ENCODE measurements at regions not wholly inside any gene's neighbourhood (a gene's known extent, or its start where the extent isn't known, plus 50 kb on each side); places are given as distances from the start of the nearest gene placed in this dataset.

DNA sequence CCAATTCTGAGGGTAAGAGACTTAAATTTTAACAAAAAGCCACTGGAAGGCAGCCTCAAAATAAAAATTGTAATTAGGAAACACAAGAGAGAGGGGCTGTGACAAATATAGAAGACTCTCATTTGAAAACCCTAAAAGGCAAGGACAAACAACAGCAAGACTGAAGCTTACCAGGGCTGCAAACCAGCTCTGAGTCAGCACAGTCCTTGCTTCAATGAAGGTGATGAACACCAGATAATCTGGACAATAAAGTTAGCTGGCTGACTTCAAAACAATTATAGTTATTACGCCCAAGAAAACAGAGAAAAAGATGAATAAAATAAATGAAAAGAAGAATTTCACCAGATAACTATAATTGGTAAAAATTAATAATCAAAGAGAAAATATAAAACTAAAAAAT is 149.3 kb upstream of the NSMCE3 start:
- no peak for DNase-seq

DNA sequence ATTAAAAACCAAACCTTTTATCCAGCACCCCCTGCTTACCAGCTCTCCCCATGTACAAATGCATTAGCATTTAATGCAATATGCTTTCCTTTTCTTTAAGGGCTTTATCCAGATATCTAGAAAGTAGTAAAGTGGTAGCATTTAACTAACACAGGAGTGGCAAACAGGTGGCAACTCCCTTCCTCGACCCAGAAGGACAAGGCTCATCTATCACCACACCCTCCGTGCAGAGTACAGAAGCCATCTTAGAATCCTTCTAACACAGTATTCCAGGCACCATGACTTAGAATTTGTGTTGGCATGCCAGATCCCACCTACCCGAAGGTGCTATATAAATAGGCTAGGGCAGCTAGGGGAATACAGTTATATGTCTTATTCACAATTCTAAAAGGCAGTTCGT is 148.6 kb upstream of the NSMCE3 start:
- no peak for DNase-seq

DNA sequence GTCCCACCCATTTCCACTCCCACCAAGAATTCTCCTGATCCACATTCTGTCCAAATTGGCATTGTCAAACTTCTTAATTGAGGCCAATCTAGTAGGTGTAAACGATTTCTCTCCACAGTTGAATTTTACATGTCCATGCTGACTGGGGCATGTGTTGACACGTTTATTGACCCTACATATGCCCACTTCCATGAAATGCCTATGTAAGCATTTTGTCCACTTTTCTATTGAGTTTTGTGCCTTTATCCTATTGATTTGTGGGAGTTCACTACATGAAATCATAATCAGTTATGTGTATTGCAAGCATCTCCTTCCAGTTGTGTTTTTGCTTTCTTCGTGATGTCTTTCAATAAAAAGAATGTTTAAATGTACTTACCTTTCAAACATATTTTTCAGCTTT is 141.7 kb upstream of the NSMCE3 start:
- no peak for DNase-seq

DNA sequence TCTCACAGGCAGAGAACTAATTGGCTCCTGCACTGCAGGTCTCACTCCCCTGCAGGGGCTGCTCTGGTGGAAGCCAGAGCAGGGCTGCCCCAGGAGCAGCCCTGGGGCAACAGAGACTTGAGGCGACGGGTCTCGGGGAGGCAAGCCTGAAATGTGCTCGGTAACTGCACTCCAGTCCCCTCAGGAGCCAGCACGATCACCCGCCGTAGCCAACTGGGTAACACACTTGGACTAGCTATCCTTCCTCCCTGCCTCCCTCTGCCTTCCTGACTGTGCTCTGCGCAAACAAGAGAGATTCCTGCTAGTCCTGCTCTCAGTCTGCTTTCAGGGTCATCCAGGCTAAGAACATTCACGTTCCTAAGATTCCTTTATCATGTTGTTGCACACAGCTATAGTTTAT is 140.7 kb upstream of the NSMCE3 start:
- DNase-seq, result no peak

DNA sequence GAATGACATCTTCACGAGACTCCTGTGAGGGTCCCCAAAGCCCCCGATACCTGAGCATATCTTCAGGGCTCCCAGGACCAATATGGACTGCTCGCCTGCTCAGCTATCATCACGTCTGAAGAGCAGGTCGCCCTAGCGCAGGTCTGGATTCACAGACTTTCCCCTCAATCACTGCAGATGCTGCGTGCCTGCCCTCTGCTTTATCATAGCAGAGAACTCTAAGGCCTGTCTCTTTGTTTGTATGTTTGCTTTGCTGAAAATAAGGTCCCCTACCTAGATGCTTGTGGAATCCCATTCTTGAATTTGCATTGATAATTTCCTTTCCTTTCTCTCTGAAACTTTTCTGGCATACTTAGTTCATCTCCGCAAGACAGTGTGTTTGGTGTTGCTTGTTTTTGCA is 140.3 kb upstream of the NSMCE3 start:
- DNase-seq, result no peak

DNA sequence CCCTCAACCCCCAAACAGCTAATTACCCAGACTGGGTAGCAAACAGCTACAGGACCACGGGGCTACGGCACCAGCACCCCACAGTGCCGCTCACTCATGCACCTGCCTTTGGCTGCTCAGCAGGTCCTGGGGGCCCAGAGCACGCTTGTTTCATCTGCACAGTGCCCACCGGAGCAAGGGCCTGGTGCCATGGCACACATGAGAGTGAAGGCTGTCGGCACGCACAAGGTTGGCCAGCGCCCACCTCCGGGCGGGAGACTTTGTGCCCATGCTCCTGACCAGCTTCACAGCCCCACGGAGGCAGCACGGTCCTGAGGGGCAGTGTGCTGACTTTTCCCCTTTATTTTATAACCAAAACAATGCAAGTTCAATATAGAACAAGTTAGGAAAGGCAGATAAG is 135.9 kb upstream of the NSMCE3 start:
- DNase-seq, result no peak

DNA sequence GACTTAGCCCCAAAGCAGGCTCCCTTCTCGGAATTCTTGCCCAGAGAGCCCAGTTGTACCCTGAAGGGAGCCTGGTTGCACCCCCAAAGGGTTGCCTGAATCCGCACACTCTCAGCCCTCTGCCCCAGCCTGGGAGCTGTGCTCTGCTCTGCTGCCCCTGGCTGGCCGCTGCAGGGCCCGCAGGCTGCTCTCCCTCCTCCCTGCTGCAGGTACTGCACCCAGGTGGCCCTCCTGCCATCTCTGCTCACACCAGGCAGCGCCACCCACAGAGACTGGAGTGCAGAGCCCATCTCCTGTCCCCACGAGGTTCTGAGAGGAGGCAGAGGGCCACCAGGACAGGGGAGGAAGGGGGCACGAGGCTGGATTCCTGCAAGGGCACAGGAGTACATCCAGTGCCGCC is 134.2 kb upstream of the NSMCE3 start:
- no peak for DNase-seq

DNA sequence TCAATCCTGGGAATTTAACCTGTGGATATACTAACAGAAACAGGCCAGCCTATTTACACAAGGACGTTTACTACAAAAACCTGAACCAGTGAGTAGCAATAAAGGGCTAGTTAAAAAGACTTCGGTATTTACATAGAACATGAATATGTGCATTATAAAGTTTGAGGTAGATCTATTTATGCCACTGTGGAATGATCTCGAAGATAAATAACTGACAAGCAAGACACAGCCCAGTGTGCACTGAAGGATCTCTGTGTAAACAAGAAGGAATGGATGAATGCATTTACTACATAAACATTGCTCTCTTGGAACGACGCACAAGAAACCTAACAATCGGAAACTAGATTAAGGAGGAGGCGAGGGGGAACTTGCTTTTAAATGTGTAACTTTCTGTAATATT is 132.0 kb upstream of the NSMCE3 start:
- no peak for DNase-seq

DNA sequence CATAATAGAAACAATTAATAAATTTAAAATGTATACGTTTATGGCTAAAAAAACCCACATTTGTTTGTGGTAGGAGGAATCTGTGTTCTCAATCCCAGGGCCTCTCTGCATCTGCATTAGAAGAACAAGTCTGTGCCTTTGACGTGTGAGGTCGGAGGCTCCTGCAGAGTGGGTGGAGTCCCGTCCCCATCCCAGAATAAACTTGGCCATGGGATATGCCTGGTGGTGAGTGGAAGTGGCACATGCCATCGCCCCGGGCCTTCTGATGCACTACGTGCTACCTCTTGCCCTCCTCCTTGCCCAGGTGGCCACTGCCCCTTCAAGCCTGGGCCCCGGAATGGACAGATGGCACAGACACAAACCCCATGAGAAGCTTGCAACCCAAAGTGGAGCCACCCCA is 131.1 kb upstream of the NSMCE3 start:
- no peak for DNase-seq

DNA sequence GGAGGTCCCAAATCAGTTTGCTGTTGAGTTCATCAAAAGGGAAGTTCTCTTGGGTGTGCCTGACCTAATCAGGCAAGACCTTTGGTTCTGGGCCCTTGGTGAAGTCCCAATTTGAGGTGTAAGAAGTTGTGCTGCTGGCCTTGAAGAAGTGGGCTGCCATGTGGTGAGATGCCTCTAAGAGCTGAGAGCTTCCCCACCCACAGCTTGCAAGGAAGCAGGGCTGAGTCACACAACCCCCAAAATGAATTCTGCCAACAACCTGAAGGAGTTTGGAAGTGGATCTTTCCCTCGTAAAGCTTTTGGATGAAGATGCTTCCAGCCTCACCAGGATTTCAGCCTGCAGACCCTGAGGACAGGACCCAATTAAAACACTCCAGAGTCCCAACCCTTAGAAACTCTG is 129.3 kb upstream of the NSMCE3 start:
- no peak for DNase-seq

DNA sequence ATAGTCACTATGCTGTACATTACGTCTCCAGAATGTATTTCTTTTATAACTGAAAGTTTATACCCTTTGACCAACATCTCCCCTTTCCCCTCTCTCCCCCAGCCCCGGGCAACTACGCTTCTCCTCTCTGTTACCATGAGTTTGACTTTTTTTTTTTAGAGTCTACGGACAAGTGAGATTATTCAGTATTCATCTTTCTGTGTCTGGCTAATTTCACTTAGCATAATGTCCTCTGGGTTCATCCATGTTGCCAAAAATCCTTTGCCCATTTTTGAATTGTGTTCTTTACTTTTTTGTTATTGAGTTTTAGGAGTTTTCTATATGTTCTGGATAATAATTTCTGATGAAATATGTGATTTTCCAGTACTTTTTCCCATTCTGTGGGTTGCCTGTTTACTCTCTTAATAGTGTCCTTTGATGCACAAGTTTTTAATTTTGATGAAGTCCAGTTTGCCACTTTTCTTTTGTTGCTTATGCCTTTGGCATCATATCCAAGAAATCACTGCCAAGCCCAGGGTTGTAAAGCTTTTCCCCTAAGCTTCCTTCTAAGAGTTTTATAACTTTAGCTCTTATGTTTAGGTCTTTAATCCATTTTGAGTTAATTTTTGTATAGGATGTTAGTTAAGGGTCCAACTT is 126.7 kb upstream of the NSMCE3 start:
- DNase-seq, result no peak

DNA sequence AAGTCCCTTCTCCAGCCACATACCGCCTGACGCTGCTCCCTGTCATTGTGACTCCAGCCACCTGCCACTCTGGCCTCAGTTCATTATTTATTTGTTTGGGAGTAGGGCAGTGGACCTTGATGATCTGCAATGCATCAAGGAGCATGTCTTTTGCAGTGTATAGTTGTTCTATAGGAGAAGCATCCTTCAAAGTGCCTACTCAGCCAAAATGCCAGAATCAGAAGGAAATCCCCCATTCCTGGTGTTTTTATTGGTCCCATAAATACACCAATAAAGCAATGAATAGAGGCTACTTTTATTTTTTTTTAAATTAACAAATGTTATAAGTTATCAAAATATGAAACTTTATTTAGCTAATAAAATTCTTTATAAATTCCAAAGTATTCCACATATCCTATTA is 123.8 kb upstream of the NSMCE3 start:
- no peak for DNase-seq

DNA sequence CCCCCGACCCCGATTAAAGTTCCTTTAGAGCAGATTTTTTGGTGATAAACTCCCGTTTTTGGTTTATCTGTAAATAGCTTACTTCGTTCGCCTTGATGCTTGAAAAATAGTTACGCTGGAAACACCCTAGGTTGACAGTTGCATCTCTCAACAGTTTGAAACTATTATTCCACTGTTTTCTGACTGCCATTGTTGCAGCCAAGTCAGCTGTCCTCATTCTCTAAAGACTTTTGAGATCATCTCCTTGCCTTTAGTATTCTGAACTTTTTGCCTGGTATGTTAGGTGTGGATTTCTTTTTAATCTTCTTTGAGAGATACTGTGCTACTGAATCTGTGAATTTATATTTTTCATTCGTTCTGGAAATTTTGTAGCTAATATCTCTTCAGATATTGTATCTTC is 122.7 kb upstream of the NSMCE3 start:
- no peak for DNase-seq

DNA sequence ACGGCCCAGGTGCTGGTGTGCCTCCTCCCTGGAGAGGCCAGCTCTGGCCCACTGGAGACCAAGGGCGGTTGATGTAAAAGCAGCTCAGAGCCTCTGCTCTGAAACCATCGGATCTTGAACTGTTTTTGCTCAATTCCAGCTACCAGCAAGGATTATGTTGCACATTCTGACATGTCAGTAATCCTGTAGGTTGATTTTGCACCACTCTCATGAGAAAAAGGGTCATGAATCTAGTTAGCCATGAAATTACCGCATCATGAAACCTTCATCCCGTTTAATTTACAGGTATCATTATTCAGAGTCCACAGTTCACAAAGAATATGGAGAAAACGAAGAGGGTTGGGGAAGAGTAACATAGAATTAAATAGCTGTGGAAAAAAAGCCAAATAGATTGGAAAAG is 120.4 kb upstream of the NSMCE3 start:
- no peak for DNase-seq

DNA sequence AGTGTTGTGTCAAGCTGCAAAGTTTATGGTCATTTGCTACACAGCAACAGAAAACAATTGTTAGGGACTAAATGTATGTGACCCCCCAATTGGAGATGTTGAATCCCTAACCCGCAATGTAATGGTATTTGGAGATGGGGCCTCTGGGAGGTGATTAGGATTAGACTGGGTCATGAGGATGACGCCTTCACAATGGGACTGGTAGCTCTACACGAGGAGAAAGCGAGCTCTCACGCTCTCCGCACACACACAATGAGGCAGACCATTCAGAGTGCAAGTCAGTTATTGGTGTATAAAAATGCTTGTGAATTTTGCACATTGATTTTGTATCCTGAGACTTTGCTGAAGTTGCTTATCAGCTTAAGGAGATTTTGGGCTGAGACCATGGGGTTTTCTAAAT is 116.9 kb upstream of the NSMCE3 start:
- no peak for DNase-seq

DNA sequence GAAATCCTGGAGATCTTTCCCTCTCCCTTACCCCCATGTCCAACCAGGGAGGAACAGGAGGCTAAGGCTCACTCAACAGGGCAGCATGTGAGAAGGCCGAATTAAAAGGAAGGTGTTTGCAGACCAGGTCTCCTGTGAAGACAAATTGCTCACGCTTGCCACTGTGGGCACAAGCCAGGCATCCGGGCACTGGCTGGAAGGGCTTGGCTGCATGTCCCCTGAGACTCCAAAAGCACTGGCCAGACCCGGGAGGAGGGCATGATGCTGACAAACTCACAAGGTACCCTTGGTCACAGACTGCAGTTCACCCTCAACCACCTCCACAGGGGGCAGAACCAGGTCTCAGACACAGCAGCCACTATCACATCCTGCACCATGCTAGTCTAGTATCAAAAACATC is 113.7 kb upstream of the NSMCE3 start:
- no peak for DNase-seq

DNA sequence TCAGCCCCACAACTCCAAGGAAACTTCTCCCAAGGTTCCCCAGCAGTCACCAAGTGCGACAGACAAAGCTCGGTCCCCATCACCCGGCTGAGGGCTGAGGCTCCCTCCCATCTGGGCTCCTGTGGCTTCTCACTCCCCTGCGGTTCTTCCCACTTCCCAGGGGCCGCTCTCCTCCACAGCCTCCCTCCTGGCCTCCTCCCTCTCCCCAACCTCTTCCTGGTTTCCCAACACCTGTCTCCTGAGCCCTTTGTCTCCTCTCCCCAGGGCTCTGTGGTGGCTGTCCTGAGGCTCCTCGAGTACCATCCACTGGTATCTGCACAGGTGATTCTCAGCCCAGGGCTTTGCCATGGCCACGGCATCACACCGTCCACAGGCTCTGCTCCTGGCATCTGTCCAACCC is 113.2 kb upstream of the NSMCE3 start:
- no peak for DNase-seq

DNA sequence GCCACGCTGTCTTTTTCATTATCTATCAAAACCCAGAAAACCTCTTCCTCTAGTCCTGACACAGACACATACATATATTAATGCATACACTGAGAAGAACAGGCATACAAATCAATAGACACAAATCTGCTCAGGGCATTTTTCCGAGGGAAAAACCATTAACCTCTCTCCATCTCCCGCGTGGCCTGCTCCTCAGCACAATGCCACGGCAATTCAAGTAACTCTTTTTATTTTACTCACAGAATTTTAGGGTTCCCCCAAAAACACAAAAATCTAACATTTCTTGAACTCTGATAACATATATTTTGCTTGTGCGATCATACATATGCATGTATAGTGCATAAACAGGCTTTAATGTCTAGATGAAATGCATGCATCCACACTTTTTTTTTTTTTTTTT is 110.8 kb upstream of the NSMCE3 start:
- no peak for DNase-seq

DNA sequence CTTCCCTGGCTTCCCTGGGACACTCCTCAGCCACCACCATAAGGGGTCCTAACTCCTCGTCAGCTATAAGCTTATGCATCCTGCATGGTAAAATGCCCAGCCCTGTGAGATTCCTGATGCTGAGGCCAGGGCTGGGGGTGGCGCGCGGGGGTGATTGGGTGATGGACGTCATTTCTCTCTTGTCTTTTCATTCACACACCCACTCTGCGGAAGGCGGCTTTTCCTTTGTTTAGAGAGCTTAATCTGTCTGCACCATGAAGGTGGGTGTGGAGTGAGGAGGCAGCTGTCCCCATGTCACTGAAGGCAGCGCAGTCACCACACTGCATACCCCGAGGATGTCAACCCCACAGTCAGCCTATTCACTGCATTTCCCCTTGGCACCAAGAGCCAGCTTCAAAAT is 110.0 kb upstream of the NSMCE3 start:
- no peak for DNase-seq

DNA sequence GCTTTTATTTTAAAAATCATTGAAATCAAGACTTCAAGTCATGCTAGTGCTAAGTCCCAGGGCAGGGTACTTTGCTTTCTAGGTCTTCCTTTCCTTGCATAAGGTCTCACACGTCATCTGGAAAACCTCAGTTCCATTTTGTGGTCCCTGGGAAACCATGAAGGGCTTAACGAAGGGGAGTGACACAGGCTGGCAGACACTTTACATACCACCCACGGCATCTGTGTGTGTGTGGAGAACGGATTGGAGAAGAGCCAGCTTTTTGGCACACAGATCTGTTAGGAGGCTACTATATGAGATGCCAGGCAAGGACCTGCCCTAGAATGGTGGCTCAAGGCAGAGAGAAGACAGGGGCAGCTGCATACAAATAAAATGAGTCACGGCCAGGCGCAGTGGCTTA is 107.5 kb upstream of the NSMCE3 start:
- no peak for DNase-seq

DNA sequence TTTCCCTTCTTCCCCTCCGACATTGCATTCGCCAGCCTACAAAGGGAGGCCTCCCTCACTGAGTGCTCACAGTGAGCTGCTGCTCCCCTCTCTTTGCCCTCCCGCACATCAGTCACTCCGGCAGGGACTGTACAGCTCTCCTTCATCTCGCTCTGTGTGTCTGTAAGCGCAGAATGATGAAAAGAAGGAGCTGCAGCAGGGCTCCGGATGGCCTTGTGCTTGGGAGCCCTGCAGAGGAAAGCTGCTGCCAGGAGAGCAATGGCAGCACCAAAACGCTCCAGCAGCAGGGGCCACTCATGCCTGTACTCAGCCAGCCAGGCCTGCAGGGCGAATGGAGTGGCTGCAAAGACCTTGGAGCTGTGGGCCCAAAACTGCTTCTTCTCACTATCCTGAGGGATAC is 107.0 kb upstream of the NSMCE3 start:
- no peak for DNase-seq

DNA sequence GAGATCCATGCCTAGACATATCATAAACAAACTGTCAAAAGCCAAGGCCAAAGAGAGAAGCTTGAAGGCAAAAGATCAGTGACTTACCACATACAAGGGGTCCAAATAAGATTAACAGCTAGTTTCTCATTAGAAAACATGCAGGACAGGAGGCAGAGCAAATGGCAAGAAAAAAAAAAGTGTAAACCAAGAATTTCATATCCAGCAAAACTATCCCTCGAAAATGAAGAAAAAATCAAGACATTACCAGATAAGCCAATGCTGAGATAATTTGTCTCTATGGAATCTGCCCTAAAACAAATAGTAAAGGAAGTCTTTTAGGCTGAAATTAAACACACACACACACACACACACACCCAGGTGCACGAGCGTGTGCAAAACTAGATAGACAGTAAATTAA is 99.6 kb upstream of the NSMCE3 start:
- DNase-seq, result no peak

DNA sequence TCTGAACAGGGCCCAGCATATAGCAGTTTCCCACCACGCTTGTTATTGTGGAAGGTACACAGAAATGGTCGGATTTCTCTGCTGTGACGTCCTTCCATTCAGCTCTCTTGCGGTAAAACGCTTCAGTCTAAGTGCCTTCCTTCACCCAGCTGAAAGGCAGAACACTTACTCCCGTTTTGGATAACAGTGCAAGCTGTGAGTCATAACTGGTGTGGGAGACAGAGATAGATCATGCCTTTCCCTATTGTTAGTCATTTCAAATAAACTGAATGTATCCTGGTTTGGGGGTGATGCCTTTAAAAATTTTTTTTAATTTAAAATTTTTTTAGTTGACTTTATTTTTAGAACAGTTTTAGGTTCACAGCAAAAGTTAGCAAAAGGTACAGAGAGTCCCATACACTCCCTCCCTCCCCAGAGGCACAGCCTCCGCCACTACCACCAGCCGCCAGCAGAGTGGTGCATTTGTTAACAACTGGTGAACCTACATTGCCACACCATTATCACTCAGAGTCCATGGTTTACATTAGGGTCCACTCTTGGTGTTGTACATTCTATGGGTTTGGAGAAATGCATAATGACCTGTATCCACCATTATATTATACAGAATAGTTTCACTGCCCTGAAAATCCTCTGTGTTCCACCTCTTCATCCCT is 94.9 kb upstream of the NSMCE3 start:
- no peak for DNase-seq

DNA sequence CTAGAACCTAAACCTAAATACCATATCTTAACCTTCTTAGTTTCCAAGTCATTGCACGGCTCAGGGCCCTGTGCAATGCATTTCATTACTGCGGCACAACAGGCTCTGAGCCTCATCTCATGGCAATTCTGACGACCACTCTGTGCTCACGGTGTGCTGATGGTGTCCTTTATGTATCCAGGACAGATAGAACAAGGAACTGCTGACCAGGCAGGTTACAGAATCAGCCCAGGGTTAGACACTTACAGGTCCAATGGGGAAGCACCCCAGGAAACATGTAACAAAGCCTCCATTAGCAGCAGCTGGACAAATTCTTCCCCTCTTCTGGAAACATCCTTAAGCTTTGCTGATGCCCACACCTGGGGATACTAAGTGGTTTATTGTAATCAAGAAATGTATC is 91.9 kb upstream of the NSMCE3 start:
- no peak for DNase-seq

DNA sequence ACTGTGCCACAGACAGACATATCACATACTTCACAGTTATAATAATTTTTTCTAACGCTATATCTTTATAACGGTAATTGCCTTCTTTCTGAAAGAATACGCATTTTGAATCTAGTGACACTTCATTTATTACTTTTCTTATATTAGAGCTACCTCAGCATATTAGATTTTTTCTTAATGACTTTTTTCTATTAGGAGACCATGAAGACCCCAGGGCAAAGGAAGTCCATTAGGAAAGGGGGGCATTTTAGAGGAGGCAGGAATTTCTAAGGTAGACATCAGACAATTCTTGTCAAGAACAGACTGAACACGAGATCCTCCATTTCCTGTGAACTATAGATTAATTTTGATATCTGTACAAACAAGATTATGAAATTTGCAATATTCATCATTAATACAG is 90.5 kb upstream of the NSMCE3 start:
- no peak for DNase-seq

DNA sequence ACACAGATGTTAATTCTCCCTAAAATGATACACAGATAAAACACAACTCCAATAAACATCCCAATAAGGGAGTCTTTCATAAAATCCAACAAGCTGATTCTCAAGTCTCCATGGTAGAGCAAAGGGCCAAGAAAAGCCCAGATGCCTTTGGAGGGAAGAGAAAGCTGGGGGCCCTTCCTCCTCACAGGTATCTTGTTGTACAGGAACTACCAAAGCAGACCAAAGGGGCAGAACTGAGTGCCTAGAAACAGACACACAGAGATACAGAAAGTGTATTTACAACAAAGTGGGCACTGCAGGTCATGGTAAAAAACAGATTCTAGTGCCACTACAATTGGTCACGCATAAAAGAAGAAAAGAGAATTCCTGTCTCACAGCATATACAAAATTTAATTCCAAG is 87.2 kb upstream of the NSMCE3 start:
- no peak for DNase-seq
